ENCODE measurements at regions not wholly inside any gene's neighbourhood (a gene's known extent, or its start where the extent isn't known, plus 50 kb on each side); places are given as distances from the start of the nearest gene placed in this dataset.
"Not testable (repeated sequence)": the region's sequence is repeated elsewhere in the genome, so short reads cannot be mapped to it uniquely, and the experiment has no call there.

DNA sequence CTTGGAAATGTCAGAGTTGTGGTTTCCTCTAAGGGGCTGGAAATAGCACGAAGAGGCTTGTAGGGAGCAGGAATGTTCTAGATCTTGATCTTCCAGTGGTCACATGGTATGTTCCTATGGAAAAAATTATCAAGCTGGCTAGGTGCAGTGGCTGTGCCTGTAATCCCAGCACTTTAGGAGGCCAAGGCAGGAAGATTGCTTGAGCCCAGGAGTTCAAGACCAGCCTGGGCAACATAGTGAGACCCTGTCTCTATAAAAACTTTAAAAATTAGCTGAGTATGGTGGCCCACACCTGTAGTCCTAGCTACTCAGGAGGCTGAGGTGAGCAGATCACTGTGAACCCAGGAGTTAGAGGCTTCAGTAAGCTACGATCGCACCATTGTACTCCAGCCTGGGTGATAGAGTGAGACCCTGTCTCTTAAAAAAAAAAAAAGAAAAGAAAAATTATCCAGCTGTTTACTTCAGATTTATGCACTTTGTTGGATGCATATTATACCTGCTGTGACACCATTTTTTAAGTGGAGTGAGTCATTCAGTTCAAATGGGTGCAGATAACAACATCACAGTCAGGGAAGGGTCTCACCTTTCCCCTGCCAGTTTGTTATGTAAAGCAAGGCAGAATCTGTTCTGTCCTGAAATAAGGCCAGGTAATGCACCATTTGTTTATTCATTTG, 65.7 kb upstream of the LYRM9 start:
- H3K27me3 ChIP-seq (replicated peaks; ENCODE audit: control insufficient read depth, insufficient read depth, low read length), result no peaks in the 10 kb centered on the region
- TF ChIP-seq, protein P1, sequence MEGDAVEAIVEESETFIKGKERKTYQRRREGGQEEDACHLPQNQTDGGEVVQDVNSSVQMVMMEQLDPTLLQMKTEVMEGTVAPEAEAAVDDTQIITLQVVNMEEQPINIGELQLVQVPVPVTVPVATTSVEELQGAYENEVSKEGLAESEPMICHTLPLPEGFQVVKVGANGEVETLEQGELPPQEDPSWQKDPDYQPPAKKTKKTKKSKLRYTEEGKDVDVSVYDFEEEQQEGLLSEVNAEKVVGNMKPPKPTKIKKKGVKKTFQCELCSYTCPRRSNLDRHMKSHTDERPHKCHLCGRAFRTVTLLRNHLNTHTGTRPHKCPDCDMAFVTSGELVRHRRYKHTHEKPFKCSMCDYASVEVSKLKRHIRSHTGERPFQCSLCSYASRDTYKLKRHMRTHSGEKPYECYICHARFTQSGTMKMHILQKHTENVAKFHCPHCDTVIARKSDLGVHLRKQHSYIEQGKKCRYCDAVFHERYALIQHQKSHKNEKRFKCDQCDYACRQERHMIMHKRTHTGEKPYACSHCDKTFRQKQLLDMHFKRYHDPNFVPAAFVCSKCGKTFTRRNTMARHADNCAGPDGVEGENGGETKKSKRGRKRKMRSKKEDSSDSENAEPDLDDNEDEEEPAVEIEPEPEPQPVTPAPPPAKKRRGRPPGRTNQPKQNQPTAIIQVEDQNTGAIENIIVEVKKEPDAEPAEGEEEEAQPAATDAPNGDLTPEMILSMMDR (IDR thresholded peaks at IDR 0.05; ENCODE audit: insufficient read depth, low read length, poor library complexity, severe bottlenecking), result no peak
- H3K4me3 ChIP-seq (replicated peaks; ENCODE audit: low read depth, low read length), result no peak overlapping the region
- no peak for DNase-seq (ENCODE audit: extremely low read depth, insufficient read length)
- no peaks in the 10 kb centered on the region for H3K36me3 ChIP-seq (ENCODE audit: control insufficient read depth, insufficient read depth, low read length)

DNA sequence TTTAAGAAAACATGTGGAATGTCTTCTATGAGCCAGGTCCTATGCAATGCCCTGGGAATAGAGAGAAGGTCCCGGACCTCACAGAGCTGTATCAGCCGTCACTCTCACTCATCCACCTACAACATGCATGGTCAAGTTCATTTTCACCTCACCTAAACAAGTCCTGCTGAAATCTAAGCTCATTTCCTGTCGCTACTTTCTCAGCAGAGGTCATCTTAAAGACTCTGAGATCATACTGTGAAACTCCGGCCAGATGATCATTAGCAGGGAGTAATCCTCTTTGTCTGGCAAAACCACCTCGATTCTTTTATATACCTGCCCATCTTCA, 66.2 kb upstream of the LYRM9 start:
- no peaks in the 10 kb centered on the region for H3K36me3 ChIP-seq (ENCODE audit: control insufficient read depth, insufficient read depth, low read length)
- no peak for DNase-seq (ENCODE audit: extremely low read depth, insufficient read length)
- no peak overlapping the region for H3K4me3 ChIP-seq (replicated peaks; ENCODE audit: low read depth, low read length)
- TF ChIP-seq, protein P1 (IDR thresholded peaks at IDR 0.05; ENCODE audit: insufficient read depth, low read length, poor library complexity, severe bottlenecking), result no peak
- H3K27me3 ChIP-seq (replicated peaks; ENCODE audit: control insufficient read depth, insufficient read depth, low read length), result no peaks in the 10 kb centered on the region

- Histone ChIP-seq H3K36me3 (ENCODE audit: control insufficient read depth, insufficient read depth, low read length) (no peaks in the 10 kb centered on the region), H3K4me3 (replicated peaks; ENCODE audit: low read depth, low read length) (no peak overlapping the region), H3K27me3 (replicated peaks; ENCODE audit: control insufficient read depth, insufficient read depth, low read length) (no peaks in the 10 kb centered on the region; the same call in 1 of the 2 replicates)
- TF ChIP-seq, protein P1 (IDR thresholded peaks at IDR 0.05; ENCODE audit: insufficient read depth, low read length, poor library complexity, severe bottlenecking), result no peak
- DNase-seq (ENCODE audit: extremely low read depth, insufficient read length), result no peak
Observed at GRCh38 chr17:27960183-27960849, 67.2 kb upstream of the LYRM9 start.

DNA sequence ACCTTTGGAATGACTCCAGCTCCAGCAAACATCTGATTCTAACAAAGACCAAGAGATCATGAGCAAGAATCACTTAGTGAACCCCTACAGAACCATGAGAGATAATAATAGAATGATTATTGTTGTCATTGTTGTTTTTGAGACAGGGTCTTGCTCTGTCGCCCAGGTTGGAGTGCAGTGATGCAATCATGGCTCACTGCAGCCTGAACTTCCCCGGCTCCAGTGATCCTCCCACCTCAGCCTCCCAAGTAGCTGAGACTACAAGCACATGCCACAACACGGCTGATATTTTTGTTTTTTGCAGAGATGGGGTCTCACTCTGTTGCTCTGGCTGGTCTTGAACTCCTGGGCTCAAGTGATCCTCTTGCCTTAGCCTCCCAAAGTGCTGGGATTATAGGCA, 69.4 kb upstream of the LYRM9 start:
- H3K4me3 ChIP-seq (replicated peaks; ENCODE audit: low read depth, low read length); H3K27me3 ChIP-seq (replicated peaks; ENCODE audit: control insufficient read depth, insufficient read depth, low read length); H3K36me3 ChIP-seq (ENCODE audit: control insufficient read depth, insufficient read depth, low read length); DNase-seq (ENCODE audit: extremely low read depth, insufficient read length): not testable (repeated sequence)

GRCh38 chr17:27965224-27965623, 72.1 kb upstream of the LYRM9 start:
- Histone ChIP-seq H3K27me3 (replicated peaks; ENCODE audit: control insufficient read depth, insufficient read depth, low read length) (no peaks in the 10 kb centered on the region; the same call in 1 of the 2 replicates), H3K36me3 (ENCODE audit: control insufficient read depth, insufficient read depth, low read length) (no peaks in the 10 kb centered on the region), H3K4me3 (replicated peaks; ENCODE audit: low read depth, low read length) (no peak overlapping the region)
- no peak for DNase-seq (ENCODE audit: extremely low read depth, insufficient read length)
- TF ChIP-seq, protein P1 (IDR thresholded peaks at IDR 0.05; ENCODE audit: insufficient read depth, low read length, poor library complexity, severe bottlenecking), result no peak

DNA sequence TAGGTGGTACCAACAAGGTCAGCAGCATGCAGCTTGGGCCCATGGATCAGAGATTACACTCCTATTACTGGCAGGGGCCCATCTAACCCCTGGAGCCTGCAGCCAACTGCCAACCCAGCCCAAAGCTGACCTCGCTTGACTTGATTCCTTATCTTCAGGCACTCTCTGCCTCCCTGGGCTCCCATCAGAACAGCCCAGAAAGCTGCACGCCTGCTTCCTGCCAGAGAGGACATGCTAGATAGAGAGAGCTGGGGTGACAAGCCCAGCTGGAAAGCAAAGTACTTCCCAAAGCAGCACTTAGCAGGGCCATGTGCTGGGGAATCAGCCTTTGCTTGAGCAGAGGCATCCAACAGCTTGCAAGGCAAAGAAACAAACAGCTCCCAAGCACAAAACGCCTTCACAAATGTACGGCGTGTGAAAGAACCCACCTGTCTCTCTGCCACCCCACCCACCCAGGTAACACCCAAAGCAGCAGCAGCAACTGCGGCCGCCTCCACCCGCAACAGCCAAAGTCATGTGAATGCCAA, 74.2 kb upstream of the NLK start:
- no peaks in the 10 kb centered on the region for H3K36me3 ChIP-seq (ENCODE audit: control insufficient read depth, insufficient read depth, low read length)
- DNase-seq (ENCODE audit: extremely low read depth, insufficient read length), result no peak
- TF ChIP-seq, protein P1 (IDR thresholded peaks at IDR 0.05; ENCODE audit: insufficient read depth, low read length, poor library complexity, severe bottlenecking), result no peak

More for the DNA sequence above, 74.2 kb upstream of the NLK start:
- Histone ChIP-seq H3K27me3 (replicated peaks; ENCODE audit: control insufficient read depth, insufficient read depth, low read length) (no peaks in the 10 kb centered on the region; the same call in 1 of the 2 replicates), H3K4me3 (replicated peaks; ENCODE audit: low read depth, low read length) (no peak overlapping the region)

All from GM06990 (cell line).